HepG2 (cell line): ENCODE measurements at regions not wholly inside any gene's neighbourhood (a gene's known extent, or its start where the extent isn't known, plus 50 kb on each side); places are given as distances from the start of the nearest gene placed in this dataset.

Experiments
- ATAC-seq: fragments of 200-7000 bp; cut with Tn5 transposase; 3 replicates; pipeline ENCODE4 v1.9.1; 2020; ENCODE audit warnings: mild to moderate bottlenecking, moderate library complexity
- BruUV-seq: library from RNA; stranded (reverse); fragments of 400-500 nt; replicated peaks from 2 replicates; lab custom pipeline; 2021; lab: Mats Ljungman, UMichigan
- CTCF ChIA-PET: fragments of 300-600 bp; formaldehyde crosslinking; extraction: SDS; loops from one replicate; lab custom pipeline; 2021; ENCODE audit warnings: low total read pairs, inconsistent platforms, low intra/inter-chr PET ratio; lab: Yijun Ruan, JAX
- POLR2A ChIA-PET: fragments of 350-600 bp; sonication (Branson Sonifier 250); formaldehyde crosslinking; loops from one replicate; lab custom pipeline; 2020; ENCODE audit warnings: antibody characterized with exemption, inconsistent platforms; lab: Yijun Ruan, JAX
- DNase-seq: peaks from one replicate; pipeline ENCODE4 v3.0.0-alpha.2; 2015; ENCODE audit warnings: low spot score
- FAIRE-seq: peaks from 3 replicates; lab custom pipeline; 2011; peaks lifted over from hg19 to GRCh38; lab: Jason Lieb, UNC
- H2AFZ ChIP-seq: one replicate; pipeline ENCODE4 v1.6.1; 2011; ENCODE audit warnings: low read length, inconsistent platforms
- H3K27ac ChIP-seq: fragments of 300-600 bp; 3 replicates; pipeline ENCODE4 v1.8.0; 2011; ENCODE audit warnings: mixed run types, mild to moderate bottlenecking, mixed read lengths, low read length, inconsistent platforms; ENCODE audit not compliant: insufficient read depth; ENCODE audit errors: extremely low read length
- H3K27me3 ChIP-seq, 2 experiments: fragments of 200-600 bp in 1 of 2; 2 replicates in 1 of 2; 3 replicates in 1 of 2; pipeline versions ENCODE4 v1.6.0 to v1.8.0; 2011; ENCODE audit warnings: low read length in 2 of 2, mild to moderate bottlenecking in 2 of 2, moderate library complexity in 2 of 2, inconsistent platforms in 1 of 2; ENCODE audit not compliant: insufficient read depth in 2 of 2, control insufficient read depth in 1 of 2
- H3K36me3 ChIP-seq, 2 experiments: fragments of 200-600 bp in 1 of 2; replicated peaks in 1 of 2; 2 replicates in 1 of 2; 3 replicates in 1 of 2; pipeline versions ENCODE4 v1.5.1 to v1.8.0; 2011; ENCODE audit warnings: low read length in 2 of 2, inconsistent platforms in 1 of 2; ENCODE audit not compliant: insufficient read depth in 2 of 2, control insufficient read depth in 1 of 2
- H3K4me1 ChIP-seq: 2 replicates; pipeline ENCODE4 v1.5.1; 2012; ENCODE audit warnings: low read length, inconsistent platforms; ENCODE audit not compliant: insufficient read depth
- H3K4me2 ChIP-seq: 2 replicates; pipeline ENCODE4 v1.6.0; 2011; ENCODE audit warnings: low read depth, low read length, inconsistent platforms
- H3K4me3 ChIP-seq, 3 experiments: fragments of 200-600 bp in 1 of 3; sonication (generic), shearing (Covaris generic) in 1 of 3; replicated peaks in 1 of 3; 2 replicates each; pipeline ENCODE4 v1.5.1; 2011 to 2016; ENCODE audit warnings: low read length in 3 of 3, inconsistent platforms in 2 of 3, low read depth in 2 of 3, mild to moderate bottlenecking in 2 of 3, control low read depth in 1 of 3, mixed read lengths in 1 of 3; ENCODE audit not compliant: insufficient read depth in 1 of 3
- H3K79me2 ChIP-seq: one replicate; pipeline ENCODE4 v1.6.1; 2011; ENCODE audit warnings: low read length, inconsistent platforms; ENCODE audit not compliant: insufficient read depth
- H3K9ac ChIP-seq: 2 replicates; pipeline ENCODE4 v1.6.0; 2011; ENCODE audit warnings: mild to moderate bottlenecking, low read depth, low read length, inconsistent platforms; ENCODE audit not compliant: insufficient read depth
- H3K9me3 ChIP-seq: 2 replicates; pipeline ENCODE4 v1.5.1; 2012; ENCODE audit warnings: mild to moderate bottlenecking, low read length
- H4K20me1 ChIP-seq: 2 replicates; pipeline ENCODE4 v1.6.0; 2011; ENCODE audit warnings: inconsistent platforms, mild to moderate bottlenecking, low read length, moderate library complexity; ENCODE audit not compliant: insufficient read depth
- FOXJ3 ChIP-seq: sonication (generic); formaldehyde crosslinking; IDR thresholded peaks from 2 replicates; pipeline ENCODE4 v1.4.0; 2020; ENCODE audit warnings: missing genetic modification reagents, mild to moderate bottlenecking, borderline replicate concordance
- FOXK1 ChIP-seq: sonication (generic); formaldehyde crosslinking; IDR thresholded peaks from 2 replicates; pipeline ENCODE4 v1.4.0; 2020; ENCODE audit warnings: low read depth, missing genetic modification reagents, borderline replicate concordance
- ISL2 ChIP-seq: sonication (generic); formaldehyde crosslinking; IDR thresholded peaks from 2 replicates; pipeline ENCODE4 v1.5.0; 2020; ENCODE audit warnings: missing genetic modification reagents
- JUNB ChIP-seq: sonication (generic); formaldehyde crosslinking; IDR thresholded peaks from 2 replicates; pipeline ENCODE4 v1.8.0; 2022; ENCODE audit warnings: missing genetic modification reagents, mild to moderate bottlenecking, borderline replicate concordance
- KLF16 ChIP-seq, 2 experiments: sonication (generic) in 1 of 2; formaldehyde crosslinking in 1 of 2; IDR thresholded peaks; 2 replicates each; pipeline versions ENCODE4 v1.6.1 to v1.8.0; 2016 to 2023; ENCODE audit warnings: missing genetic modification reagents in 2 of 2, missing compliant biosample characterization in 1 of 2
- MIER3 ChIP-seq: IDR thresholded peaks from 2 replicates; pipeline ENCODE4 v1.6.1; 2016; ENCODE audit warnings: missing compliant biosample characterization, borderline replicate concordance
- NCOA2 ChIP-seq: sonication (generic); formaldehyde crosslinking; IDR thresholded peaks from 2 replicates; pipeline ENCODE4 v1.8.0; 2022; ENCODE audit warnings: inconsistent platforms
- NR2F6 ChIP-seq, 2 experiments: IDR thresholded peaks; 2 replicates each; pipeline ENCODE4 v1.6.1; 2016; ENCODE audit warnings: antibody characterized with exemption in 1 of 2, mild to moderate bottlenecking in 1 of 2
- RARA ChIP-seq: IDR thresholded peaks from 2 replicates; pipeline ENCODE4 v1.6.1; 2016; ENCODE audit warnings: missing genetic modification reagents, missing compliant biosample characterization
- SKI ChIP-seq: fragments of 450-650 bp; IDR thresholded peaks from one replicate; pipeline ENCODE4 v1.6.1; 2018; ENCODE audit warnings: mild to moderate bottlenecking; ENCODE audit not compliant: partially characterized antibody
- SMAD1 ChIP-seq: sonication (generic); formaldehyde crosslinking; IDR thresholded peaks from 2 replicates; pipeline ENCODE4 v1.4.0; 2020; ENCODE audit warnings: missing genetic modification reagents, low read depth, mild to moderate bottlenecking, borderline replicate concordance
- SOX5 ChIP-seq: IDR thresholded peaks from 2 replicates; pipeline ENCODE4 v1.6.1; 2016; ENCODE audit warnings: borderline replicate concordance
- SUZ12 ChIP-seq: fragments of 150-350 bp; IDR thresholded peaks from 2 replicates; pipeline ENCODE4 v1.6.1; 2014; ENCODE audit warnings: low read depth, low read length
- ZBTB7A ChIP-seq: sonication (generic); formaldehyde crosslinking; IDR thresholded peaks from 2 replicates; pipeline ENCODE4 v1.8.0; 2022; ENCODE audit warnings: mild to moderate bottlenecking, missing genetic modification reagents
- ZNF530 ChIP-seq: sonication (generic); formaldehyde crosslinking; IDR thresholded peaks from 2 replicates; pipeline ENCODE4 v1.5.0; 2020; ENCODE audit warnings: low read depth, mild to moderate bottlenecking, missing genetic modification reagents
- ZNF564 ChIP-seq: sonication (generic); formaldehyde crosslinking; IDR thresholded peaks from 2 replicates; pipeline ENCODE4 v1.8.1; 2023; ENCODE audit warnings: mild to moderate bottlenecking, missing genetic modification reagents
- ZNF7 ChIP-seq: IDR thresholded peaks from 2 replicates; pipeline ENCODE4 v1.6.1; 2016; ENCODE audit warnings: missing biosample characterization, missing genetic modification reagents
- ZNF839 ChIP-seq: sonication (generic); formaldehyde crosslinking; IDR thresholded peaks from 2 replicates; pipeline ENCODE4 v1.4.0; 2020; ENCODE audit warnings: missing genetic modification reagents, mild to moderate bottlenecking, borderline replicate concordance
- WGBS: methylation state at CpG from one replicate; pipeline ENCODE4 v1.1.6; 2017; ENCODE audit warnings: low lambda C conversion rate; 5-methylcytosine and 5-hydroxymethylcytosine counted together
- in situ Hi-C: cut with HindIII; loops from 2 replicates; pipeline ENCODE4 v1.10.0; 2017; ENCODE audit warnings: low pct_unique_long_range_greater_than_20kb; ENCODE audit not compliant: extremely low pct_ligation_motif_present
- intact Hi-C: fragments of 100-400 bp; cut with micrococcal nuclease; formaldehyde crosslinking; loops from one replicate; pipeline ENCODE4 v1.10.0; 2022; ENCODE audit not compliant: unreplicated experiment
- TF ChIP-seq, protein P1 (sequence below): sonication (generic); formaldehyde crosslinking; conservative IDR thresholded peaks from 2 replicates; pipeline ENCODE4 v1.8.1; 2023; ENCODE audit warnings: missing genetic modification reagents
- TF ChIP-seq, protein P2 (sequence below): sonication (generic); formaldehyde crosslinking; IDR thresholded peaks from 2 replicates; pipeline ENCODE4 v1.4.0; 2020; ENCODE audit warnings: missing genetic modification reagents, borderline replicate concordance

DNA sequence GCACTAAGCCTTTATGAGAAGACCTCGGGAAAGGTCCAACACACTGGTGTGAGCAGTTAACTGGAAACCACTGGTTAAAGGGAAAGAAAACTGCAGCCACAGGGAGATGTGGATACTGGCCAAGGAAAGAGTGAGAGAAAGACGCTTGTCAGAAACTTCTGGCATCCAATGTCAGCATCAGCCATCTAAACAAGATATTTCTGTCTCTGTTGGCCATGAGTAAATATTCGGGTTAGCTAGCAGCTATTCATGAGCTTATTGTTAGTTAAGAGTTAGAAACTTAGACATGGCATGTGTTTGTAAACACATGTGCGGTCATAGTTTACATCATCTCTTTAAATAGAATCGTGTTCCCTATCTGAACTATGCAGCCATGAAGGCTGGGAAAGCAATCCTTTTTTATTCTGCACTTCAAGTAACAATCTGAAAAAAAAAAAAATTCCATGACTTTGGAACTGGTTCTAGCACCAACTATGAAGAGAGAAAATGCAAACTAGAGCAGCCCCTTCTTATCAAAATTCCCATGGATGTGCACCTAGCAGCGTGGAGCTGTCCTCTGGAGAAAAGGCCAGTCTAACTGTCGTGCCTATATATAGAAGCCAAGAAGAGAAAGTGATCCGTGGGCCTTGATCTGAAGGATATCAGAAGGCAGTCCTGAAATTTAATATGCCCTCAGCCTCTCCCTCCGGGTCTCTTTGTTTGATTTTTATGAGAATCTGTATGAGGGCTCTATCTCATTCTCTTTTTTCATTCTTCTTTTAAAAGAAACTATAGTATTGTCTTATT is 84.0 kb upstream of the RFX8 start:
- Histone ChIP-seq H3K79me2 (no peaks in the 10 kb centered on the region), H3K9me3 (no peaks in the 10 kb centered on the region), H2AFZ (no peak overlapping the region), H3K36me3 (no peaks in the 10 kb centered on the region), H4K20me1 (no peaks in the 10 kb centered on the region), H3K4me3 (no peak overlapping the region), H3K4me2 (peak overlapping the region; percentile 22), H3K27ac (no peak overlapping the region), H3K4me1 (peaks cover 90% of the 10 kb centered on the region), H3K27me3 (no peaks in the 10 kb centered on the region), H3K9ac (no peak overlapping the region)
- 50% methylated on average over 9 of the region's 9 CpGs for WGBS
- intact Hi-C loops = no loop called here
- peak; percentile 77 for DNase-seq
- CTCF ChIA-PET = no interaction called here
- no TSS peak for BruUV-seq
- no peak for ATAC-seq
- peak; percentile 56 for FAIRE-seq
- POLR2A ChIA-PET = interaction anchor here (1.2 kb wide), 1 partner anchor 8 kb away, joined by 5 read pairs; no protein-coding TSS in a partner anchor
- in situ Hi-C loops = no loop called here
- TF ChIP-seq SKI (no peak), KLF16 (CRISPR knock-in tag; IDR thresholded peaks at IDR 0.05) (0 out of 4 replicates have a peak, but pooled peaks of 1 of the 2 experiments have one; percentile 20), ZNF564 (no peak), NR2F6 (IDR thresholded peaks at IDR 0.05) (0 out of 2 replicates have a peak, but pooled peaks have one; percentile 8), NR2F6 (CRISPR knock-in tag; IDR thresholded peaks at IDR 0.05) (no peak), NCOA2 (0 out of 2 replicates have a peak, but pooled peaks have one; percentile 32), MIER3 (CRISPR knock-in tag) (peak; percentile 18; the same call in 1 of the 2 replicates), FOXK1 (0 out of 2 replicates have a peak, but pooled peaks have one; percentile 46), ZNF530 (CRISPR knock-in tag) (no peak), SUZ12 (no peak), ZNF7 (CRISPR knock-in tag) (0 out of 2 replicates have a peak, but pooled peaks have one; percentile 12), ZBTB7A (CRISPR knock-in tag) (no peak), ZNF839 (CRISPR knock-in tag) (no peak), SMAD1 (no peak), JUNB (CRISPR knock-in tag) (no peak), RARA (CRISPR knock-in tag) (peak; percentile 40), ISL2 (CRISPR knock-in tag) (no peak), SOX5 (CRISPR knock-in tag) (peak; percentile 52; the same call in 1 of the 2 replicates), FOXJ3 (CRISPR knock-in tag) (no peak)
- TF ChIP-seq, protein P1, sequence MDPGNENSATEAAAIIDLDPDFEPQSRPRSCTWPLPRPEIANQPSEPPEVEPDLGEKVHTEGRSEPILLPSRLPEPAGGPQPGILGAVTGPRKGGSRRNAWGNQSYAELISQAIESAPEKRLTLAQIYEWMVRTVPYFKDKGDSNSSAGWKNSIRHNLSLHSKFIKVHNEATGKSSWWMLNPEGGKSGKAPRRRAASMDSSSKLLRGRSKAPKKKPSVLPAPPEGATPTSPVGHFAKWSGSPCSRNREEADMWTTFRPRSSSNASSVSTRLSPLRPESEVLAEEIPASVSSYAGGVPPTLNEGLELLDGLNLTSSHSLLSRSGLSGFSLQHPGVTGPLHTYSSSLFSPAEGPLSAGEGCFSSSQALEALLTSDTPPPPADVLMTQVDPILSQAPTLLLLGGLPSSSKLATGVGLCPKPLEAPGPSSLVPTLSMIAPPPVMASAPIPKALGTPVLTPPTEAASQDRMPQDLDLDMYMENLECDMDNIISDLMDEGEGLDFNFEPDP (CRISPR knock-in tag) = no peak
- TF ChIP-seq, protein P2, sequence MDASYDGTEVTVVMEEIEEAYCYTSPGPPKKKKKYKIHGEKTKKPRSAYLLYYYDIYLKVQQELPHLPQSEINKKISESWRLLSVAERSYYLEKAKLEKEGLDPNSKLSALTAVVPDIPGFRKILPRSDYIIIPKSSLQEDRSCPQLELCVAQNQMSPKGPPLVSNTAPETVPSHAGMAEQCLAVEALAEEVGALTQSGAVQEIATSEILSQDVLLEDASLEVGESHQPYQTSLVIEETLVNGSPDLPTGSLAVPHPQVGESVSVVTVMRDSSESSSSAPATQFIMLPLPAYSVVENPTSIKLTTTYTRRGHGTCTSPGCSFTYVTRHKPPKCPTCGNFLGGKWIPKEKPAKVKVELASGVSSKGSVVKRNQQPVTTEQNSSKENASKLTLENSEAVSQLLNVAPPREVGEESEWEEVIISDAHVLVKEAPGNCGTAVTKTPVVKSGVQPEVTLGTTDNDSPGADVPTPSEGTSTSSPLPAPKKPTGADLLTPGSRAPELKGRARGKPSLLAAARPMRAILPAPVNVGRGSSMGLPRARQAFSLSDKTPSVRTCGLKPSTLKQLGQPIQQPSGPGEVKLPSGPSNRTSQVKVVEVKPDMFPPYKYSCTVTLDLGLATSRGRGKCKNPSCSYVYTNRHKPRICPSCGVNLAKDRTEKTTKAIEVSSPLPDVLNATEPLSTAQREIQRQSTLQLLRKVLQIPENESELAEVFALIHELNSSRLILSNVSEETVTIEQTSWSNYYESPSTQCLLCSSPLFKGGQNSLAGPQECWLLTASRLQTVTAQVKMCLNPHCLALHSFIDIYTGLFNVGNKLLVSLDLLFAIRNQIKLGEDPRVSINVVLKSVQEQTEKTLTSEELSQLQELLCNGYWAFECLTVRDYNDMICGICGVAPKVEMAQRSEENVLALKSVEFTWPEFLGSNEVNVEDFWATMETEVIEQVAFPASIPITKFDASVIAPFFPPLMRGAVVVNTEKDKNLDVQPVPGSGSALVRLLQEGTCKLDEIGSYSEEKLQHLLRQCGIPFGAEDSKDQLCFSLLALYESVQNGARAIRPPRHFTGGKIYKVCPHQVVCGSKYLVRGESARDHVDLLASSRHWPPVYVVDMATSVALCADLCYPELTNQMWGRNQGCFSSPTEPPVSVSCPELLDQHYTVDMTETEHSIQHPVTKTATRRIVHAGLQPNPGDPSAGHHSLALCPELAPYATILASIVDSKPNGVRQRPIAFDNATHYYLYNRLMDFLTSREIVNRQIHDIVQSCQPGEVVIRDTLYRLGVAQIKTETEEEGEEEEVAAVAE (CRISPR knock-in tag) = peak; percentile 8; the same call in 1 of the 2 replicates
